HepG2 (cell line): ENCODE measurements at regions not wholly inside any gene's neighbourhood (a gene's known extent, or its start where the extent isn't known, plus 50 kb on each side); places are given as distances from the start of the nearest gene placed in this dataset.
"Not testable (repeated sequence)": the region's sequence is repeated elsewhere in the genome, so short reads cannot be mapped to it uniquely, and the experiment has no call there.

Experiments
- ATF2 ChIP-seq: sonication (generic); formaldehyde crosslinking; IDR thresholded peaks from 2 replicates; pipeline ENCODE4 v1.4.0; 2020; ENCODE audit warnings: missing genetic modification reagents
- CTCF ChIP-seq: sonication (generic); formaldehyde crosslinking; IDR thresholded peaks from 2 replicates; pipeline ENCODE4 v1.5.0; 2020; ENCODE audit warnings: mild to moderate bottlenecking, missing genetic modification reagents, moderate library complexity
- IRF1 ChIP-seq: sonication (generic); formaldehyde crosslinking; IDR thresholded peaks from 2 replicates; pipeline ENCODE4 v1.4.0; 2020; ENCODE audit warnings: low read depth, mild to moderate bottlenecking, missing genetic modification reagents
- POLR2AphosphoS2 ChIP-seq: IDR thresholded peaks from 2 replicates; pipeline ENCODE4 v1.6.1; 2011; ENCODE audit warnings: low read depth, low read length, improper control_type of control experiment
- SP1 ChIP-seq, 2 experiments: fragments of 450-650 bp in 1 of 2; sonication (generic) in 1 of 2; formaldehyde crosslinking in 1 of 2; IDR thresholded peaks; 2 replicates each; pipeline versions ENCODE4 v1.4.0 to v1.6.1; 2016 to 2020; ENCODE audit warnings: missing genetic modification reagents in 1 of 2
- SUZ12 ChIP-seq: fragments of 150-350 bp; IDR thresholded peaks from 2 replicates; pipeline ENCODE4 v1.6.1; 2014; ENCODE audit warnings: low read depth, low read length
- TCF7 ChIP-seq: sonication (generic); IDR thresholded peaks from 2 replicates; pipeline ENCODE4 v1.6.1; 2016; ENCODE audit warnings: antibody characterized with exemption, low read depth

GRCh38 chr7:68082961-68083657 is 1086.5 kb downstream of the TYW1 start:
- TF ChIP-seq ATF2 (CRISPR knock-in tag); TCF7; CTCF; POLR2AphosphoS2; SUZ12; SP1 (IDR thresholded peaks at IDR 0.05); SP1 (CRISPR knock-in tag; IDR thresholded peaks at IDR 0.05); IRF1 (CRISPR knock-in tag): not testable (repeated sequence)
